ENCODE measurements at regions not wholly inside any gene's neighbourhood (a gene's known extent, or its start where the extent isn't known, plus 50 kb on each side); places are given as distances from the start of the nearest gene placed in this dataset.

DNA sequence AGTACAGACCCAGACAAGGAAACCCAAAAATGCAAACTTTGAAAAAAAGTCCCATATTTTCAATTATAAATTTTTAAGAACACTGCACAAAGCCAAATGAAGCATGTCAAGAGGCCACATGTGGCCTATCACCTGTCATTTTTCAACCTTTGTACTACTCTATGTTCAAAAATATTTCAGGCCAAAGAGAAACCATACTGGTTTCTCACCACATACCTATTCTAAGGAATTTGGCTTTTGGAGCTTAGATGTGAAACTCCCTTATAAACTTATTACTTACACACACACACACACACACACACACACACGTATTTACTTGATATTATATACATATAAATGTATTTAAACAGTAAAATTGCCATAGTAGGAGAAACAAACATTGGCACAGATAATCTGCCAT lies 338.7 kb downstream of the TXNL1 start:
- intact Hi-C loops (cut with DNase I), result no loop called here
- no peak for TF ChIP-seq POLR2AphosphoS5 (IDR thresholded peaks at IDR 0.05)
- no peaks in the 10 kb centered on the region for H3K27me3 ChIP-seq (replicated peaks; ENCODE audit: insufficient read depth)
- H3K27ac ChIP-seq, result no peak overlapping the region
- no peaks in the 10 kb centered on the region for H3K4me1 ChIP-seq (replicated peaks)
- DNase-seq (ENCODE audit: low spot score), result no peak
- H3K4me3 ChIP-seq, result no peak overlapping the region
- WGBS, result 48% methylated on average over 1 of the region's 1 CpG
- no peaks in the 10 kb centered on the region for H3K9me3 ChIP-seq
- H3K36me3 ChIP-seq, result no peaks in the 10 kb centered on the region

DNA sequence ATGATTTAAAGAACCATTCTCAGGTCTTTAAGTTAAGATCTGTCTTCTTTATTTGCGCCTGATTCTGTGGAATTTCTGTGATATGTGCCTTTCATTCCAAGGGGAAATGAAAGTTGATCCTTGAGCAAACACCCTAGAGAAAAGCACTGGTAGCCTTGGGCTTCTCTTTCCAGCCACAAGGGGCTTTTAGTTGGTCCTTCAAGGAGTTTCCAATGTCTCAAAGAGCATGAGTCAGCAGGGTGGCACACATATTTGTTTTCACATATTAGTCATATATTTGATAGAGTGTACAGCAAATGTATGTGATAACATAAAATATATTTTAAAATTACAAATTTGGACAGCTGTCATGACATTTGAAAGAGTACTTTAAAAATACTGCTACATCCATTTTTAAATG lies 339.5 kb downstream of the TXNL1 start:
- DNase-seq (ENCODE audit: low spot score), result no peak
- WGBS, result 61% methylated on average over 1 of the region's 1 CpG
- Histone ChIP-seq H3K4me3 (no peak overlapping the region), H3K27ac (no peak overlapping the region), H3K9me3 (no peaks in the 10 kb centered on the region), H3K4me1 (replicated peaks) (no peaks in the 10 kb centered on the region), H3K36me3 (no peaks in the 10 kb centered on the region), H3K27me3 (replicated peaks; ENCODE audit: insufficient read depth) (no peaks in the 10 kb centered on the region)
- intact Hi-C loops (cut with DNase I), result no loop called here
- no peak for TF ChIP-seq POLR2A (IDR thresholded peaks at IDR 0.05)
- TF ChIP-seq, protein P1, sequence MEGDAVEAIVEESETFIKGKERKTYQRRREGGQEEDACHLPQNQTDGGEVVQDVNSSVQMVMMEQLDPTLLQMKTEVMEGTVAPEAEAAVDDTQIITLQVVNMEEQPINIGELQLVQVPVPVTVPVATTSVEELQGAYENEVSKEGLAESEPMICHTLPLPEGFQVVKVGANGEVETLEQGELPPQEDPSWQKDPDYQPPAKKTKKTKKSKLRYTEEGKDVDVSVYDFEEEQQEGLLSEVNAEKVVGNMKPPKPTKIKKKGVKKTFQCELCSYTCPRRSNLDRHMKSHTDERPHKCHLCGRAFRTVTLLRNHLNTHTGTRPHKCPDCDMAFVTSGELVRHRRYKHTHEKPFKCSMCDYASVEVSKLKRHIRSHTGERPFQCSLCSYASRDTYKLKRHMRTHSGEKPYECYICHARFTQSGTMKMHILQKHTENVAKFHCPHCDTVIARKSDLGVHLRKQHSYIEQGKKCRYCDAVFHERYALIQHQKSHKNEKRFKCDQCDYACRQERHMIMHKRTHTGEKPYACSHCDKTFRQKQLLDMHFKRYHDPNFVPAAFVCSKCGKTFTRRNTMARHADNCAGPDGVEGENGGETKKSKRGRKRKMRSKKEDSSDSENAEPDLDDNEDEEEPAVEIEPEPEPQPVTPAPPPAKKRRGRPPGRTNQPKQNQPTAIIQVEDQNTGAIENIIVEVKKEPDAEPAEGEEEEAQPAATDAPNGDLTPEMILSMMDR (IDR thresholded peaks at IDR 0.05), result peak in 1 of 4 experiments; percentile 37
- no peak for TF ChIP-seq POLR2AphosphoS5 (IDR thresholded peaks at IDR 0.05)

DNA sequence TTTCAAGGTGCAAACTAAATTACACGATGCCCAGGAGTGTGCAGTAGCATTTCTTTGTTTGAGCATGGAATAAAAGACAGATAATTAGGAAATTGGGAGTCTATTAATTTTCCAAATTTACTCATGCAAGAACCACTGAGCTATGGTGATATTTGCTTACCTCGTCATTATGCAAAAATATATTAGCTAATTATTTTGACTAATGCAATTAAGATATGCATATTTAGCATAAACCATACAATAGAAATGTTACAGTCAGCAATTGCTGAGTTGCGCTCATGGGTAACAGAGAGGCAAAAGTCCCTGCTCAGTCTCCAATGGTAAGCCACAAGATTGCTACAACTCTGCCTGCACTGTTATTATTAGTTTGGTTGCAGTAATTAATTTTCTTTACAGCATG lies 342.0 kb downstream of the TXNL1 start:
- H3K4me1 ChIP-seq (replicated peaks), result no peaks in the 10 kb centered on the region
- no peak overlapping the region for H3K27ac ChIP-seq
- H3K4me3 ChIP-seq, result no peak overlapping the region
- no peak for DNase-seq (ENCODE audit: low spot score)
- H3K36me3 ChIP-seq, result no peaks in the 10 kb centered on the region
- no peaks in the 10 kb centered on the region for H3K9me3 ChIP-seq
- TF ChIP-seq POLR2A (IDR thresholded peaks at IDR 0.05), result no peak
- TF ChIP-seq POLR2AphosphoS5 (IDR thresholded peaks at IDR 0.05), result no peak
- TF ChIP-seq, protein P1 (IDR thresholded peaks at IDR 0.05), result no peak
- intact Hi-C loops (cut with DNase I), result no loop called here
- no peaks in the 10 kb centered on the region for H3K27me3 ChIP-seq (replicated peaks; ENCODE audit: insufficient read depth)
- WGBS, result 88% methylated on average over 3 of the region's 3 CpGs

DNA sequence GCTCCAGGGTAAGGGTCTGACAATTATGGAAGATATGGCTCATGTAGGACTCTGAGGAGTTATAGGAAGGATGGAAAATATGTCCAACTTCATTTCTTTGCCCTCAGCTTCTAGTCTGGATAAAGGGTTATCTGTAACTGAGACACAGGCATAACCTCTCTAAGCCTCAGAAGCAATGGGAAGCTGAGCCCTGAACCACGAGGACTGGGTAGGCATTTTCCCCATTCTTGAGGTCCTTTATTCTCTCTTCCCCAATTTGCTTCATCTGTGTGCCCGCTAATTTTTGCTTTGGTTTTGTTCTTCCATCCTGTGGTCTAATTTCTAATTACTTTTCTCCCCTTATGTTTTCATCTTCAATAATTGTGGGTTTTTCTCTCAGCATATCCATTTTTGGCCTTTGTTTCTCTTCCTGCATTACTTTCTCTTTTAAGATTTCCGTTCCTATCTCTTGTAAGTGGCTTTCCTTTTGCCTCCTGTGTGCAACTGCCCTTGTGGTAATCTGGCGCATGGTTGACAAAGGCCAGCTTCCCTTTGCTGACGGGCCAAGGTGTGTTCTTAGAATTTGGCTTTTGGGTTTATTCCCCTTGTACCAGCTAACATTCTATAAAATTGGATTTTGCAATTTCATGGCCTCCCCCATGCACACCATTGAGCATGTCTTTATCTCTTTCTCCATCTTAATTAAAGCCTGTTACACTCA lies 343.8 kb downstream of the TXNL1 start:
- Histone ChIP-seq H3K4me3 (no peak overlapping the region), H3K27ac (no peak overlapping the region), H3K4me1 (replicated peaks) (no peaks in the 10 kb centered on the region), H3K36me3 (no peaks in the 10 kb centered on the region), H3K9me3 (no peaks in the 10 kb centered on the region), H3K27me3 (replicated peaks; ENCODE audit: insufficient read depth) (no peaks in the 10 kb centered on the region)
- TF ChIP-seq, protein P1 (IDR thresholded peaks at IDR 0.05), result no peak
- no peak for TF ChIP-seq POLR2A (IDR thresholded peaks at IDR 0.05)
- TF ChIP-seq POLR2AphosphoS5 (IDR thresholded peaks at IDR 0.05), result no peak
- no peak for DNase-seq (ENCODE audit: low spot score)
- WGBS, result 87% methylated on average over 5 of the region's 5 CpGs
- intact Hi-C loops (cut with DNase I), result no loop called here

DNA sequence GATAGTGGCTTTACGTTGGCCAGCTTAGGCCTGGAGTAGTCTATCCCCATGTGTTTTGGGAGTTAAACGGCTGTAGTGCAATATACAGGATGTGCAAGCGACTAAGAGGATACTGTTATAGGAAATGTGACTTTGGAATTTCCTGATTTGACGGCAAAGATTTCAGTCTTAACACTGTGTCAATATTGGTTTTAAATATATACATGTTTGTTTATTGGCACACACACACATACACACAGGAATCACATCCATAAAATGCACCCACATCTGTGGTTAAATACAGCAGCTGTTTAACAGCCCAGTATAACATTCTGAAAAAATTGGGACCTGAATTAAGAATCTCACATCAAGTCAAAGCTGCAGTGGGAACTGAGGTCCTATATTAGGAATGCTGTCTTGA lies 347.1 kb downstream of the TXNL1 start:
- no peak overlapping the region for H3K4me3 ChIP-seq
- WGBS, result 70% methylated on average over 4 of the region's 4 CpGs
- intact Hi-C loops (cut with DNase I), result no loop called here
- H3K36me3 ChIP-seq, result no peaks in the 10 kb centered on the region
- H3K27me3 ChIP-seq (replicated peaks; ENCODE audit: insufficient read depth), result no peaks in the 10 kb centered on the region
- TF ChIP-seq POLR2AphosphoS5 (IDR thresholded peaks at IDR 0.05) (no peak), POLR2A (IDR thresholded peaks at IDR 0.05) (no peak)
- TF ChIP-seq, protein P1 (IDR thresholded peaks at IDR 0.05), result no peak
- no peak for DNase-seq (ENCODE audit: low spot score)
- no peaks in the 10 kb centered on the region for H3K4me1 ChIP-seq (replicated peaks)
- no peaks in the 10 kb centered on the region for H3K9me3 ChIP-seq
- no peak overlapping the region for H3K27ac ChIP-seq

Measured in prostate gland (tissue), 2 donors.